Fibroblast of skin of right biceps (primary cell): ENCODE measurements at regions not wholly inside any gene's neighbourhood (a gene's known extent, or its start where the extent isn't known, plus 50 kb on each side); places are given as distances from the start of the nearest gene placed in this dataset.
A peak's percentile ranks its signal among the peaks of the same experiment; 100 is the strongest.
"Not testable (repeated sequence)": the region's sequence is repeated elsewhere in the genome, so short reads cannot be mapped to it uniquely, and the experiment has no call there.

Source experiments
- DNase-seq: peaks from one replicate; pipeline ENCODE4 v3.0.0-alpha.2; 2013

DNA sequence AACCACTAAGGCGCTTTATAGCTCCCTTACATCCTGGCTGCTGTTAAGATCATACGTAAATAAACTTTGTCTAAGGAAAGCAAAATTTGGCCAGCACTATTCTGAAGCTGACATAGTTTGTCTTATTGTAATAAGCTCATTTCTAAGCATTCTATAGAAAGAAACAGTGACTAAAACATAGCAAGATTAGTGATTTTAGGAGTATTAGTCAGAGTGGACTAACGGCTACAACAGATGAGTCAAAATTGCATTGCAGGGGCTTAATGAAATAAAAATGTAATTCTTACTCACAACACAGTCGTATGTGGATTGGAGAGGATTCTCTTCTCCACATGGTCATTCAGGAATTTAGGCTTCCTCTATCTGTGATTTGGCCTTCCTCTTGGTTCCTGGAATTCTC lies 347.6 kb downstream of the GADD45G start:
- peak; percentile 91 for DNase-seq

DNA sequence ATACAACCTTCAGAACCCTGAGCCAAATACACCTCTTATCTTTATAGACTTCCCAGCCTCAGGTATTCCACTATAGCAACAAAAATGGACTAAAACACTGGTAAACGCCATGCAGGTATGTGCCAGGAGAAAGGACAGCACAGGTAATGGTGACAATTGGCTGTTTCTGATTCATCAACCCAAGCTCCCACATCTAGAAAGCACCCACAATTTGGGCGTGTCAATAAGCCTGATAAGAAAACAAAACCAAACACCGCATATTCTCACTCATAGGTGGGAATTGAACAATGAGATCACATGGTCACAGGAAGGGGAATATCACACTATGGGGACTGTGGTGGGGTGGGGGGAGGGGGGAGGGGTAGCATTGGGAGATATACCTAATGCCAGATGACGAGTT lies 348.5 kb downstream of the GADD45G start:
- not testable (repeated sequence) for DNase-seq

GRCh38 chr9:89953824-89954615 lies 349.2 kb downstream of the GADD45G start:
- DNase-seq = no peak

DNA sequence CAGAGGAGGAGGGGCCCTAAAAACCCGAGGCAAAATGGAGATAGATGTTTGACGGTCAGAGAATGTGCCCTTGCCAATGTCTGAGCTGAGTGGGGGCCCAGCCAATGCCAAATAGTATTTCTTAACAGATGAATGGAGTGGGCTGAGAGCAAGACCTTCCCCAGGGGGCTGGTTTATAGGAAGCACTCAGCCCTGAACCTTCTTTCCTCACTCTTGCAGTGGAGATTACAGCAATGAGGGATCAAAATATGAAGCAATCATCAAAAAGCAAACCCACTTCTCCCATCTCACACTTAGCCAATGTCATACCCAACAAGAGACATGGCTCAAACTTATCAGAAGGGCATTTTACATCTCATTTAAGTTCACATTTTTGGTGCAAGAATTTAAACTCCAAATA lies 350.3 kb downstream of the GADD45G start:
- no peak for DNase-seq

- no peak for DNase-seq
These were observed 350.8 kb downstream of the GADD45G start for GRCh38 chr9:89955626-89956025.

GRCh38 chr9:89956331-89956730 lies 351.5 kb downstream of the GADD45G start:
- no peak for DNase-seq

DNA sequence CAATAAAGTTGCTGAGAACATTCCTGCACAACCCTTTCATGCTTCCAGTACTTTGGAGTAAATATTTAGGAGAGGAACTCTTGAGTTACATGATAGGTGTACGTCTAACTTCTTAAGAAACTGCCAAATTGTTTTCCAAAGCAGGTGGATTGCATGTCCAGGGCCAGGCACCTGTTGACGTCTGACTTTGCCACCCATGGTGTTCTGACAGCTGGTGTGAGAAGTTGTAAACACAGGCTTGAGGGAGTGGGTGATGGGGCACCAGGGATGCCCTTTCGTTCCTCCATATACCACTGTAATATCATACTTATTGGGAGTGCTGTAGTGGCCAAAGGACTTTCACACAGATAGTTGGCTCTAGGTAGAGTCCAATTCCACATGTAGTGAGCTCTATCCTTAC lies 352.1 kb downstream of the GADD45G start:
- no peak for DNase-seq

- DNase-seq = peak; percentile 43
These were observed 353.3 kb downstream of the GADD45G start for GRCh38 chr9:89958086-89958485.

DNA sequence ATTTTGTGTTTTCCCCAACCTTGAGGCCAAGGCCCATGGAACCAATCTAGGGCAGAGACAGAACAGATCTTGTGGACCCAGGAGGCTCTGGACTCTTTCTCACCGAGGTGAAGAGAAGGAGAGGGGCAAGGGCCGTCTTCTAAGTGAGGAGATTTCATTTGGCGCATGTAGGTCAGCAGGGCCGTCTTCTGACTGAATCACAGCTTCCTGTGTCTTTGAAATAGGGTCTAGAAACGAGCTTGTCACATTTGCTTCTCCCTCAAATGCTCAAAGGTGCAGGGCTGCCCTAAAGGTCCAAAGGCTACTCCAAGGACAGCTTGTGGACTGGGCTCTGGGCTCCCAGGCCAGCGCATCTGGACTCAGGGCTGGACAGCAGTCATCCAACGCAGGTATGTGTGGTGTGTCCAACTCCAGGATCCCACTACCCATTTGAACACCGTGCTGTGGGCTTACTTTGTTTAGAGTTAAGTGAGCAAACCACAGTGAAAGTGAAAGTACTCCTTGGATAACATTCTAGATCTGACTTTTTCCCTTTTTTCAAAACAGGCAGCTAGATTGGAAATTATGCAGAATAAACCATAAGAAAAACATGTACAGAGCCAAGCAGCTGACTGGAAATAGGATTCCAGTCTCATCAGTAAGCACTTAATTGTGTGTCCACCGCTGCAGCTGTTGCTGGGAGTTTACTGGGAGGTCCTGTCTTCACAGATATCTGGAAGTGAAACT lies 357.0 kb downstream of the GADD45G start:
- peak; percentile 62 for DNase-seq

DNA sequence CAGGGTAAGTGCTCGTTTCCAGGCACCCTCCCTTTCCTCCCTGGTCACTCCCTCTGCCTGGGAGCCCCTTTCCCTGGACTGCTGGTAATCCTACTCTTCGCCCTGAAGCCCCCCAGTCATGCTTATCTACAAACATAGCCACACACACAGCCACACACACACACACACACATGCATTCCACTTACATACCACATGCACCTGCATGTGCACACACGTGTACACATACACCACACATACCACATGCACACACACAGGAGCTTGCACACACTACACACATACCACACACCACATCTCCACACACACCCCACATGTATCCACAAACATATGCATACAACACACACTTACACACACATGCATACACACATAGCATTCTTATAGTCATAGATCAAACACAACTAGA lies 358.5 kb downstream of the GADD45G start:
- DNase-seq = no peak

DNA sequence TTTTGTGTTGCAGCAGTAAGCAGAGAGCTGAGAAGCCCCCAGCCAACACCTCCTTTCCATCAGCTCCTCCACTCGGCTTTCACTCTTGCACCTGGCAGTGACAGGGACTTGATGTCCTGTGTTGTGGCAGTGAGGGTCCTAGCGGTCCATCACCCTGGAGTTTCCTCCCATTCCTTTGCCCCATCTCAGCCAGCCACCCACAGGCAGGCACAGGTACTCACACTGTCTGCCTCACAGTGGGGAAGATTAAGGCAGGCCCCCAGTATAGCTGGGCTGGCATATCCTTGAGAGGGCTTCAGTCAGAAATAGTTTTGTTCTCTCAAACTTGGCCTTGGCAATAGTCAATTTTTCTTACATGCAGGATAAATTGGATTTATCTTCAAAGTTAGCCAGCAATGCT lies 362.7 kb downstream of the GADD45G start:
- no peak for DNase-seq

DNA sequence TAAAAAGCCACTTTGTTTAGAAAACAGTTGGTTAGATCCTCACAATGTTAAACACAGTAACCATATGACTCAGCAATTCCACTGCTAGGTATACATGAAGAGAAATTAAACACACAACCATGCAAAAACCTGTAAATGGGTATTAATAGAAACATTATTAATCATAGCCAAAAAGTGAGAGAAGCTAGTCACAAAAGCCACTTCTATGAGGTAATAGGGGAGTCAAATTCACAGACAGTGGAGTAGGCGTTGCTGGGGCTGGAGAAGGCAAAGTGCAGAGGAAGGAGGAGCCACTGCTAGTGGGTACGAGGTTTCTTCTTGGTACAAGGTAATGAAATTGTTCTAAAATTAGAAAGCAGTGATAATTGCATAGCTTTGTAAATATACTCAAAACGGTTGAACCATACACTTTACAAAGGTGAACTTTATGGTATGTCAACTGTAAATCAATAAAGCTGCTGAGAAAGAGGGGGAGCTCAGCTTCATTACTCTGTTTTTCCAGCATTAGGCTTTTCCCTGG lies 364.4 kb downstream of the GADD45G start:
- DNase-seq = peak; percentile 36

DNA sequence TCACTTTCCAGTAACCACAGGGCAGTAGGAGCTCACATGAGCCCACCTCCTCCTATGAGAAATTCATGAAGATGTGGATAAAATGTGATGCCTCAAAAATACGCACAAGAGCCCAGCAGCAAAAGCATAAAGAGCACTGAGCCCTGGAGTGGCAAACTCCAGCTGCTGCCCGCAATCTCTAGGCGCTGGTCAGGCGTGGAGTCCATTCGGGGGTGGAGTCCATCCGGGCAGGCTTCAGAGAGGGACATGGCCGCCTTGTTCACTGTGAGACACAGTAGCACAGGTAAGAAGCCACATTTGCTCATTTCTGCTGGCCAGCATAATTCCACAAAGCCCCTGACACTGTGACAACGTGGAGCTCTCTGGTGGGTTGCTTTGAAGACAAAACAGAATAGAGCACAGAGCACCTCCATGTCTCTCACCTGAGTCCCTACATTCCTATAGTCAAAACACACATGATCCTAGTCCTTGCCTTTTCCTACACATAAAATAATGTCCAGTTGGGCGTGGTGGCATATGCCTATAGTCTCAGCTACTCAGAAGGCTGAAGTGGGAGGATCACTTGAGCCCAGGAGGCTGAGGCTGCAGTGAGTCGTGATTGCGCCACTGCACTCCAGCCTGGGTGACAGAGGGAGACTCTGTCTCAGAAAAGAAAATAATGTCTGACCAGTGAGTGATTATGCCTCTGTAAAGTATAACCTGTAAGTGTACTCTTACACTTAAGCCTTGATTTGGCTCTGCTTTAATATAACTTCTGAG lies 365.2 kb downstream of the GADD45G start:
- no peak for DNase-seq

- DNase-seq = no peak
These were observed 365.9 kb downstream of the GADD45G start for GRCh38 chr9:89970701-89971100.

DNA sequence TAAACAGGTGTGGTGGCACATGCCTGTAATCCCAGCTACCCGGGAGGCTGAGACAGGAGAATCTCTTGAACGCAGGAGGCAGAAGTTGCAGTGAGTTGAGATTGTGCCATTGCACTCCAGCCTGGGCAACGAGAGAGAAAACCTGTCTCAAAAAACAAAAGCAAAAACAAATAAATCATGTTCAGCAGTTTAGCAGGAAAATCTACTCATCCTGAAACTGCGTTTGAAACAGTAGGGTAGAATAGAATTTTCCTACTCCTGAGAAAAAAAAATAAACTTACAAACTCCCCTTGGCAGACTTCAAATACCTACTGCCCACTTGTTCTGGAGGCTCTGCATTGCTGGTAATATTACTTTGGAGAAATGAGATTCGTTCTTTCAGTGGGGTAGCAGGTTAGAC lies 367.7 kb downstream of the GADD45G start:
- DNase-seq = no peak

GRCh38 chr9:89974582-89974981 lies 369.8 kb downstream of the GADD45G start:
- DNase-seq = no peak

DNA sequence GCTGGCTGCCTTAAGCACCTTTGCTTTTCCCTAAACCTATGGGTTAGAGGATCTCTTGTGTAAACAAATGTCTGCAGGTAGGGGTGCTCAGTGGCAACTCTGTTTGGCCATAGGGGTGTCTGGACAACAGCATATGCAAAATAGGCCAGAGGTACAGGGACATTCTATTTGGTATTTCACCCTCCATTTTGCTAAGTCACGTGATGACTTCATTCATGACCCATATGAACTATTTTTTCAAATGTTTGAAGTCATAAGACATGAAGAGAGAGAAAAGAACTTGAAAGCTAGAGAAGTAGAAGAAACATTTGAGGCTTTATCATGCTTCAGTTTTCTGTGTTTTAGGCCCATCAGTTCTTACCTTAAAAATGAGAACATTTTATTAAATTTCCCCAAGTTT lies 370.2 kb downstream of the GADD45G start:
- no peak for DNase-seq

DNA sequence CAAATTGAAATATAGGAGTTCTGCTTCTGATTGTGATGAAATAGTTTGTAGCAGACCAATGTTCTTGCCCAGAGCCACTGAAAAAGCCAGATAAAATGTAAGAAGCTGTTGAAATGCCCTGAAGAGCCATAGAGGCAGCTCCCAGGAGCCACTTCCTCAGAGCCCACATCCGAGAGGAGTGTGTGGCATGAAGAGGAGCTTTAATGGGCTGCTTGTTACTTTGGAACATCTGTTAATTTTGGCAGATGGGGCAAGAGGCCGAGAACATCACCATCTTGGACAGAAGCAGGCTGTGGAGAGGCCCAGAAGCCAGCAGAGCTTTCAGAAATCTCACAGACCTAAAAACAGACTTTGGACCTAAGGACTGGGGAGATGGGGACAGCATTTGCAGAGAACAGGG lies 370.8 kb downstream of the GADD45G start:
- no peak for DNase-seq

- no peak for DNase-seq
These were observed 373.4 kb downstream of the GADD45G start for GRCh38 chr9:89978185-89978584.

DNA sequence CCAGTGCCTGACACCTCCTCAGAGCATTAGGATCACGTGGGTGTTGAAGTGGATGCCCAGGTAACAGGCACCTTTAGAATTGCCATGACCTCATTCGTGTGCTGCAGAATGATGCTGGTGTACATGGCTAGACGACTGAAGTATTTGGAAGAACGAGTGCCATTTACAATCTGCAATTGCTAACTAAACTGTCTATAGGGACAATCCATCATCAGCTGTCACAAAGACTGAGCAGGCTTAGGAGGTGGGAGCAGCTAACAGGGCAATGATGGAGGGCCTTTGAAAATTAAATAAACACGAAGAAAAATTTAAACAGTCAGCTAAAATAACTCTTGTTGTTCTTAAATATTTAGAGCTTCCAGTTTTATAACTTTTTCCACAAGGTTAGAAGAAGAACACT lies 375.8 kb downstream of the GADD45G start:
- DNase-seq = no peak

GRCh38 chr9:89982016-89982415 lies 377.2 kb downstream of the GADD45G start:
- no peak for DNase-seq

DNA sequence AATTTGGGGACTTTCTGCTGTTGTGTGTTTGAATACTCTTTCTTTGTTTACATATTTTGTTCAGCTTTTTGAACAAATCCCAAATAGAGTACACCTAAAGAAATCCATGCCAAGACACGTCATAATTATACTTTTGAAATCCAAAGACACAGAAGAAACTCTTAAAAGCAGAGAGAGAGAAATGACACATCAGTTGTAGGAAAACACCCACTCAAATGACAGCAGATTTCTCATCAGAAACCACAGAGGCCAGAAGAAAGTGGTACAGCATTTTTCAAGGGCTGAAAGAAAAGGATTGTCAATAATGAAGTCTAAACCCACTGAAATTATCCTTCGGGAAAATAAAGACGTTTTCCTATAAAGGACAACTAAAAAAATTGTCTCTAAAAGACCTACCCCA lies 378.6 kb downstream of the GADD45G start:
- peak; percentile 30 for DNase-seq

- peak; percentile 84 for DNase-seq
These were observed 379.4 kb downstream of the GADD45G start for GRCh38 chr9:89984214-89984613.

DNA sequence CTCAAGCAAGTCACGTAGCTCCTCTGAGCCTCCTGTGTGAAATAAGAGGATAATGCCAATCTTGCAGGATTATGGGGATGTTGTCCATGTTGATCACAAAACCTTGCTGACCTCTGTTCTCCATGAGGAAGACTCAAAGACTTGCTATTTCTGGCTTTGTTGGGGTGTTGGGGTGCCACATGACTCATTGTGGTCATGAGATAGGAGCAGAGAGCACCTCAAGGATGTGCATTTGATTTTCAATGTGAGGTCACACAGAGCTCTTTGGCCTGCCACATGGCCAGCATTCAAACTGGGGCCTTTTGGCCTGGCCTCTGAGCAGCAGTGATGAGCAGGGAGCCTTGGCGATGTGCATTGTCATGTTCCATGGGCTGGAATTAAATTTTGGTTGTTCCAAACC lies 380.3 kb downstream of the GADD45G start:
- DNase-seq = no peak
